Neutrophil (primary cell): ENCODE measurements at regions not wholly inside any gene's neighbourhood (a gene's known extent, or its start where the extent isn't known, plus 50 kb on each side); places are given as distances from the start of the nearest gene placed in this dataset.

Experiments
- H3K27ac ChIP-seq: fragments of 200-600 bp; sonication (generic); 2 replicates; pipeline ENCODE4 v1.5.1; 2016; ENCODE audit warnings: mild to moderate bottlenecking, moderate library complexity
- H3K27me3 ChIP-seq: fragments of 200-600 bp; sonication (generic); 2 replicates; pipeline ENCODE4 v1.6.0; 2016; ENCODE audit warnings: mild to moderate bottlenecking
- H3K36me3 ChIP-seq: fragments of 200-600 bp; sonication (generic); 2 replicates; pipeline ENCODE4 v1.5.1; 2017
- H3K4me1 ChIP-seq, 2 experiments: fragments of 200-600 bp in 1 of 2; sonication (generic) in 1 of 2; 1 replicate in 1 of 2; 2 replicates in 1 of 2; pipeline versions ENCODE4 v1.5.1 to v1.6.1; 2013 to 2016; ENCODE audit warnings: low read depth in 1 of 2, low read length in 1 of 2, mild to moderate bottlenecking in 1 of 2, moderate library complexity in 1 of 2; ENCODE audit not compliant: control insufficient read depth in 1 of 2, insufficient read depth in 1 of 2
- H3K4me3 ChIP-seq, 2 experiments: fragments of 200-600 bp in 1 of 2; sonication (generic) in 1 of 2; 1 replicate in 1 of 2; 2 replicates in 1 of 2; pipeline ENCODE4 v1.5.1; 2013 to 2016; ENCODE audit warnings: low read depth in 1 of 2, low read length in 1 of 2, mild to moderate bottlenecking in 1 of 2, moderate library complexity in 1 of 2
- H3K9me3 ChIP-seq: fragments of 200-600 bp; sonication (generic); 2 replicates; pipeline ENCODE4 v1.5.1; 2016
- CTCF ChIP-seq: fragments of 200-600 bp; sonication (generic); IDR thresholded peaks from 2 replicates; pipeline ENCODE4 v1.5.1; 2016; ENCODE audit warnings: antibody characterized with exemption

GRCh38 chr4:3684546-3684945 lies 81.6 kb upstream of the ADRA2C start:
- peaks cover 6% of the 10 kb centered on the region for H3K27me3 ChIP-seq
- H3K9me3 ChIP-seq, result no peaks in the 10 kb centered on the region
- no peak overlapping the region for H3K27ac ChIP-seq
- no peak for TF ChIP-seq CTCF
- H3K4me1 ChIP-seq, result no peaks in the 10 kb centered on the region
- H3K36me3 ChIP-seq, result no peaks in the 10 kb centered on the region
- no peak overlapping the region for H3K4me3 ChIP-seq

GRCh38 chr4:3683744-3684421 lies 82.3 kb upstream of the ADRA2C start:
- Histone ChIP-seq H3K4me1 (no peaks in the 10 kb centered on the region), H3K4me3 (no peak overlapping the region), H3K27ac (no peak overlapping the region), H3K36me3 (no peaks in the 10 kb centered on the region), H3K9me3 (no peaks in the 10 kb centered on the region), H3K27me3 (peaks cover 6% of the 10 kb centered on the region)
- TF ChIP-seq CTCF, result no peak

- Histone ChIP-seq H3K9me3 (no peaks in the 10 kb centered on the region), H3K4me3 (no peak overlapping the region), H3K27ac (no peak overlapping the region), H3K36me3 (no peaks in the 10 kb centered on the region), H3K4me1 (no peaks in the 10 kb centered on the region), H3K27me3 (peaks cover 6% of the 10 kb centered on the region)
- no peak for TF ChIP-seq CTCF
Observed at GRCh38 chr4:3683077-3683743, 83.0 kb upstream of the ADRA2C start.

GRCh38 chr4:3682236-3683076 lies 83.7 kb upstream of the ADRA2C start:
- no peaks in the 10 kb centered on the region for H3K36me3 ChIP-seq
- no peaks in the 10 kb centered on the region for H3K9me3 ChIP-seq
- no peak for TF ChIP-seq CTCF
- H3K27me3 ChIP-seq, result peaks cover 6% of the 10 kb centered on the region
- H3K27ac ChIP-seq, result no peak overlapping the region
- H3K4me3 ChIP-seq, result no peak overlapping the region
- H3K4me1 ChIP-seq, result no peaks in the 10 kb centered on the region

- Histone ChIP-seq H3K27me3 (peaks cover 6% of the 10 kb centered on the region), H3K4me1 (no peaks in the 10 kb centered on the region), H3K9me3 (no peaks in the 10 kb centered on the region), H3K27ac (no peak overlapping the region), H3K4me3 (no peak overlapping the region), H3K36me3 (no peaks in the 10 kb centered on the region)
- TF ChIP-seq CTCF, result no peak
Observed at GRCh38 chr4:3681191-3681590, 85.0 kb upstream of the ADRA2C start.
